ENCODE measurements at regions not wholly inside any gene's neighbourhood (a gene's known extent, or its start where the extent isn't known, plus 50 kb on each side); places are given as distances from the start of the nearest gene placed in this dataset.

DNA sequence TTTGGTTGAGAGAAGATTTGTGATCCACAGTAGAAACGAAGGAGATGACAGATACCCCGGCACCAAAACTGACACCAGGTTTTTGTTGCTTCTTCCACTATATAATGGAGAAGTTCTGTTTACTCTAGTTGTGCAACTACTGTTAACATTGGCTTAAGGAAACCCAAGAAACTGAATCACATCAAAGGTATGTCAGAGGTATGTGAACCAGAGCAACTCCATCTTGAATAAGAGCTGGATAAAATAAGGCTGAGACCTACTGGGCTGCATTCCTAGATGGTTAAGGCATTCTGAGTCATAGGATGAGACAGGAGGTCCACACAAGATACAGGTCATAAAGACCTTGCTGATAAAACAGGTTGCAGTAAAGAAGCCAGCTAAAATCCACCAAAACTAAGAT, 173.7 kb upstream of the CAMK1G start:
- TF ChIP-seq, protein P1, sequence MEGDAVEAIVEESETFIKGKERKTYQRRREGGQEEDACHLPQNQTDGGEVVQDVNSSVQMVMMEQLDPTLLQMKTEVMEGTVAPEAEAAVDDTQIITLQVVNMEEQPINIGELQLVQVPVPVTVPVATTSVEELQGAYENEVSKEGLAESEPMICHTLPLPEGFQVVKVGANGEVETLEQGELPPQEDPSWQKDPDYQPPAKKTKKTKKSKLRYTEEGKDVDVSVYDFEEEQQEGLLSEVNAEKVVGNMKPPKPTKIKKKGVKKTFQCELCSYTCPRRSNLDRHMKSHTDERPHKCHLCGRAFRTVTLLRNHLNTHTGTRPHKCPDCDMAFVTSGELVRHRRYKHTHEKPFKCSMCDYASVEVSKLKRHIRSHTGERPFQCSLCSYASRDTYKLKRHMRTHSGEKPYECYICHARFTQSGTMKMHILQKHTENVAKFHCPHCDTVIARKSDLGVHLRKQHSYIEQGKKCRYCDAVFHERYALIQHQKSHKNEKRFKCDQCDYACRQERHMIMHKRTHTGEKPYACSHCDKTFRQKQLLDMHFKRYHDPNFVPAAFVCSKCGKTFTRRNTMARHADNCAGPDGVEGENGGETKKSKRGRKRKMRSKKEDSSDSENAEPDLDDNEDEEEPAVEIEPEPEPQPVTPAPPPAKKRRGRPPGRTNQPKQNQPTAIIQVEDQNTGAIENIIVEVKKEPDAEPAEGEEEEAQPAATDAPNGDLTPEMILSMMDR (IDR thresholded peaks at IDR 0.05; ENCODE audit: low read depth, low read length), result no peak
- no peak overlapping the region for H3K4me3 ChIP-seq (ENCODE audit: low read depth, low read length)
- no peak for DNase-seq
- H3K36me3 ChIP-seq, result no peaks in the 10 kb centered on the region
- no peak overlapping the region for H3K27ac ChIP-seq
- H3K9me3 ChIP-seq (ENCODE audit: severe bottlenecking), result no peaks in the 10 kb centered on the region
- peaks cover 42% of the 10 kb centered on the region for H3K27me3 ChIP-seq (ENCODE audit: insufficient read depth, low read depth, severe bottlenecking)

DNA sequence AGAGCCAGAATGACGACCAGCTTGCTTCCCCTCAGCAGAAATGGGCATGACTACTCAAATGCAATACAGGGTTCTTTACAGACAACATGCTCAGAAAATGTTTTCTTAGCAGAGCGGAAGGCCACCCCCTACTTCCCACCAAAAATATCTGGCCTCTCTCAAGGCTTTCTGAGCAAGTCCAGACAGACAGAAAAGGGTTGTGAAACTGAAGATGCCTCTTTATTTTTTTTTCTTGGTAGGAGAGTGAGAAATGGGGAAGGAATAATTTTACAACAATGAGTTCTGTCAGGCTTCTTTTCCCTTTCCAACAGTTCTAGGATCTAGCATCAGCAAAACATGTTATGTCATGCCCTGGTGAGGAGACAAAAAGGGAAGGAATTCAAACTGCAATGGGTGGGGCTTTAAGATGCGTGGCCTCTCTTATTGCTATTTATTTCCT, 172.0 kb upstream of the CAMK1G start:
- Histone ChIP-seq H3K4me3 (ENCODE audit: low read depth, low read length) (no peak overlapping the region), H3K36me3 (no peaks in the 10 kb centered on the region), H3K27me3 (ENCODE audit: insufficient read depth, low read depth, severe bottlenecking) (peaks cover 35% of the 10 kb centered on the region), H3K9me3 (ENCODE audit: severe bottlenecking) (no peaks in the 10 kb centered on the region), H3K27ac (no peak overlapping the region)
- no peak for DNase-seq
- TF ChIP-seq, protein P1 (IDR thresholded peaks at IDR 0.05; ENCODE audit: low read depth, low read length), result no peak

DNA sequence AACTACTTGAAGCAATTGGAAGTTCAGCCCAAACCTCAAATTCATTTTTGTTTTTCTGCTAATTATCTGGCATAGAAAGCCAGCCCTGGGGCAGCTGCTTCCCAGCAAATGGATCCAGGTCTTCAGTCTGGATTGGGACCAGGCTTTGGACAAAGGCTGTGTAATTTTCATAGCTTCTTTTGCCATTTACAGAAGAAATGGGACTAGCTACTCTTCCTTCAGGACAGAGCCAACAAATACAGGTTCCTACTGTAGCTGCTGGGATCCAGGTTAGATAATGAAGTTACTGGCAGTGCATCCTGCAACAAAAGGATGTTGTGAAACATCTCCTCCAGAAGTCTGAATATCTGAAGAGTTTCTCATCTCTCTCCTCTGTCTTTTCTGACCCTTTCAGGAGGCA, 171.5 kb upstream of the CAMK1G start:
- peaks cover 34% of the 10 kb centered on the region for H3K27me3 ChIP-seq (ENCODE audit: insufficient read depth, low read depth, severe bottlenecking)
- no peak overlapping the region for H3K4me3 ChIP-seq (ENCODE audit: low read depth, low read length)
- no peak overlapping the region for H3K27ac ChIP-seq
- no peak for DNase-seq
- no peaks in the 10 kb centered on the region for H3K9me3 ChIP-seq (ENCODE audit: severe bottlenecking)
- TF ChIP-seq, protein P1 (IDR thresholded peaks at IDR 0.05; ENCODE audit: low read depth, low read length), result no peak
- no peaks in the 10 kb centered on the region for H3K36me3 ChIP-seq

DNA sequence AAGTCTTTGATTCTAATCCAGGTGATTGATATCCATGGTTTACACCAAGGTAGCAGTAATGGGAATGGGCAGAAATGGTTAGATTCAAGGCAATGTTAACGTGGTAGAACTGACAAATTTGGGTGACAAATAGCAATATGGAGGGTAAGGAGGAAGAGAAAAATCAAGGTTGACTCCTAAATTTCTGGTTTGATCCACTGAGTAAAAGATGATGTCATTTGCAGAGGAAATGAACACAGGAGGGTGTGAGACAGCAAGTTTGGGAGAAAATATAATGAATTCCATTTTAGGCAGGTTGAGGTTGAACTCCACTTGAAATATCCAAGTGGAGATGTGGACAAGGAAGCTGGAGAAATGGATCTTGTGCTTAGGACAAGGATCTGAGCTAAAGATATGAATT, 170.9 kb upstream of the CAMK1G start:
- Histone ChIP-seq H3K36me3 (no peaks in the 10 kb centered on the region), H3K4me3 (ENCODE audit: low read depth, low read length) (no peak overlapping the region), H3K9me3 (ENCODE audit: severe bottlenecking) (no peaks in the 10 kb centered on the region), H3K27me3 (ENCODE audit: insufficient read depth, low read depth, severe bottlenecking) (peaks cover 34% of the 10 kb centered on the region), H3K27ac (no peak overlapping the region)
- TF ChIP-seq, protein P1 (IDR thresholded peaks at IDR 0.05; ENCODE audit: low read depth, low read length), result no peak
- no peak for DNase-seq

DNA sequence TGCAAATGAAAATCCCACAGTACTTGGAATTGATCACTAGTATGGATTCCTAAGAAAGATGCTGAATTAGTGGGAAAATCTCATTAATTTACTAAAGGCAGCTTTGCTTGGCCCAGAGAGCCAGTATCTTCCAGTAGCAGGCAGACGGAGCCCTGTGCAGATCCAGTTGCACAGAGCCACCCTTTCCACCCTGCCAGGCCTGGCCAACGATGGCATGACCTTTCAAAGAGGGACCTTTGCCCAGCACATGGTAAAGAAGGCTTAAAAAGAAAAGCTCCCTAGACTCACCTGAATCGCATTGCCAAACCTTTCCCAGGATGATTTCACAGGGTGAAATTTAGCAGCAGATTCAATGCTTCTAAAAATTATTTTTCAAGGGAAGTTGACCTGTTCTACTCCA, 170.5 kb upstream of the CAMK1G start:
- no peak overlapping the region for H3K4me3 ChIP-seq (ENCODE audit: low read depth, low read length)
- no peaks in the 10 kb centered on the region for H3K36me3 ChIP-seq
- H3K27ac ChIP-seq, result no peak overlapping the region
- TF ChIP-seq, protein P1 (IDR thresholded peaks at IDR 0.05; ENCODE audit: low read depth, low read length), result no peak
- H3K27me3 ChIP-seq (ENCODE audit: insufficient read depth, low read depth, severe bottlenecking), result peaks cover 34% of the 10 kb centered on the region
- H3K9me3 ChIP-seq (ENCODE audit: severe bottlenecking), result no peaks in the 10 kb centered on the region
- no peak for DNase-seq

DNA sequence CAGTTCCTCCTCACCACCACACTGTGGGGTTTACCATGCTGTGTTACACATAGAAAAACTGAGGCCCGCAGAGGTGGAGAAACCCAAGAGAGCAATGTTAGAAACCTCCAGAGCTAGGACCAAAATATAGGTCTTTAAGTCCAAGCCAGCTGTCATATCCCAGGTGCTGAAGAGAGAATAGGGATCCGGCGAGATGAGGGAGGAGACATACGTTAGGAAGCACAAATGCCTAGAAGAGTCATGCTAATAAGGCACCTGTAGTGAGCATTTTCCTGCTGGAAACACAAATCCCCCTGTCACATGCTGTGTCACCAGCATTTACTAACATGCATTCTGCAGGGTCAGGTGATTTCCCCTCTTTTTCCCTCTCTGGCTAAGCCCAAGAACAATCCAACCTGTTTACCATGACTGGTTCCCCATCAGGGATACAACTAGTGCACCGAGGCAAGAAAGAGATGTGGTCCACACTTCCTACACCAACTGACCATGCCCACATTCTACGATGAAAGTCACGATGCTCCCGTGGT, 168.6 kb upstream of the CAMK1G start:
- no peak overlapping the region for H3K4me3 ChIP-seq (ENCODE audit: low read depth, low read length)
- no peaks in the 10 kb centered on the region for H3K36me3 ChIP-seq
- peaks cover 43% of the 10 kb centered on the region for H3K27me3 ChIP-seq (ENCODE audit: insufficient read depth, low read depth, severe bottlenecking)
- no peaks in the 10 kb centered on the region for H3K9me3 ChIP-seq (ENCODE audit: severe bottlenecking)
- TF ChIP-seq, protein P1 (IDR thresholded peaks at IDR 0.05; ENCODE audit: low read depth, low read length), result no peak
- H3K27ac ChIP-seq, result no peak overlapping the region
- DNase-seq, result no peak

Data from WERI-Rb-1 (cell line).